GM06990 (cell line): ENCODE measurements at regions not wholly inside any gene's neighbourhood (a gene's known extent, or its start where the extent isn't known, plus 50 kb on each side); places are given as distances from the start of the nearest gene placed in this dataset.

ENCODE experiments used
- DNase-seq: peaks from one replicate; pipeline ENCODE4 v3.0.0-alpha.2; 2011; ENCODE audit not compliant: insufficient read length; ENCODE audit errors: extremely low read depth
- H3K27me3 ChIP-seq: replicated peaks from 2 replicates; pipeline ENCODE4 v1.6.0; 2011; ENCODE audit warnings: low read length; ENCODE audit not compliant: control insufficient read depth, insufficient read depth
- H3K36me3 ChIP-seq: 2 replicates; pipeline ENCODE4 v1.5.1; 2011; ENCODE audit warnings: low read length; ENCODE audit not compliant: control insufficient read depth, insufficient read depth
- H3K4me3 ChIP-seq: replicated peaks from 2 replicates; pipeline ENCODE4 v1.5.1; 2011; ENCODE audit warnings: low read depth, mild to moderate bottlenecking, control low read depth, low read length
- CTCF ChIP-seq: IDR thresholded peaks from 2 replicates; pipeline ENCODE4 v1.5.1; 2011; ENCODE audit warnings: low read length, control low read depth, mild to moderate bottlenecking, inconsistent platforms; ENCODE audit not compliant: insufficient read depth, poor library complexity, severe bottlenecking

- Histone ChIP-seq H3K4me3 (no peak overlapping the region), H3K27me3 (no peaks in the 10 kb centered on the region; the same call in 1 of the 2 replicates), H3K36me3 (no peaks in the 10 kb centered on the region)
- no peak for TF ChIP-seq CTCF
- DNase-seq = no peak
Observed at GRCh38 chr9:91148306-91148705, 213.4 kb downstream of the AUH start.

DNA sequence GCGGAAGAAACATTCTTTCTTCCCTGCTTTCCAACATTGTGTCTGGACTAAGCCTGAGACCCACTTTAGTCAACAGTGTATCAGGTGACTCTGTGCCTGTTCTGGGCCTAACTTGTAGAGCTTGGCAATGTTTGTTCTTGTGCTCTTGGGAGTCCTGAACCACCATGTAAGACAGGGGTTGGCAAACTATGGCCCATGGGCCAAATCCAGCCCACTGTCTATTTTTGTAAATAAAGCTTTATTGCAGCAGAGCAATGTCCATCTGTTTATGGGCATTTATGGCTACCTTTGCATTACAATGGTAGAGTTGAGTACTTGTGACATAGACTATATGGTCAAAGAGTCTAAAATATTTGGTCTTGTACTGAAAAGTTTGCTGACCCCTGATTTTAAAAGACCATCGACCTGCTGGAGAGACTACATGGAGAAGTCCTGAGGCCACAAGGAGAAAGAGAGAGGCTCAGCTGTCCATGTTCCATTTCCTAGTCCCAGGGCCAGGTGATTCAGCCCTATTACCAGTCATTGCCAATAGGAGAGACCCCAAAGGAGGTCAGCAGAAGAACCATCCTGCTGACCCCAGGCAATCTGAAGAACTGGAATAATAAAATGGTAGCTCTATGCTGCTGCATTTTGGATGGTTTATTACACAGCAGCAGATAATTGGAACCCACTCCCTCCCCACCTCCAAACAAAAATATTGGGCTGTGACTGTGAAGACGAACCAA, 211.3 kb downstream of the AUH start:
- no peak for TF ChIP-seq CTCF
- Histone ChIP-seq H3K27me3 (no peaks in the 10 kb centered on the region; the same call in 1 of the 2 replicates), H3K4me3 (no peak overlapping the region), H3K36me3 (no peaks in the 10 kb centered on the region)
- DNase-seq = no peak

DNA sequence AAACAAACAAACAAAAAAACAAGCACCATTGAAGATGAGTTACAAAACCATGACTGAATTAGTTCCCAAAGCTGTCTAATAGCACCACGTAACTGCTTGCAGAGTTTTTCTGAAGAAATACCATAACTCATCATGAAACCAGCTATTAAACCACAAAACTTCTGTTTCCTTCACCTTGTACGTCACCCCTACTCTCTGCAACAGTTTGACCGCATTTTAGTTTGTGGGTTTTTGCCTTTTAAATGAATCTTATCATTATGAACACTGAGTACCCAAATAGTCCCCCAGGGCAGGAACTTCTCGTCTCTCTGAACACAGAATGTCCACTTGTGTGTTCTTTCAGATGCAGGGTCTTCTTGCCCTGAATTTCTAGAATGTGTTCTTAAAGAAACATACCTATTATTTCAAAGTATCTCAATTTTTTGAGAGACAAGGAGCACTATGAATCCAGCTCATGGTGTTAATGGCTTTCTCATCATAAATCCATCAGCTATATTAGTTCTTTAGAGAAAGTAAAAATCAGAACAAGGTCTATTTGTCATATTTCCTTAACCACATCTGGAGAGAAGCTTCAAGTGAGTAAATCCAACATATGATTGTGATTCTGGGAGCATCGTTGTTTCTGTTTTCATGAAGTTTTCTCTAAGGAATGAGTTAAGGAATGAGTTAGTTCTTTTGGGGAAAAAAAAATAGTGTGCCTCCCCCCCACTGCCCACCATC, 210.6 kb downstream of the AUH start:
- TF ChIP-seq CTCF = no peak
- H3K36me3 ChIP-seq = no peaks in the 10 kb centered on the region
- peak; percentile 68 for DNase-seq
- H3K4me3 ChIP-seq = no peak overlapping the region
- no peaks in the 10 kb centered on the region; the same call in 1 of the 2 replicates for H3K27me3 ChIP-seq

GRCh38 chr9:91151718-91152095, 210.0 kb downstream of the AUH start:
- no peak overlapping the region for H3K4me3 ChIP-seq
- H3K36me3 ChIP-seq = no peaks in the 10 kb centered on the region
- no peak for DNase-seq
- H3K27me3 ChIP-seq = no peaks in the 10 kb centered on the region; the same call in 1 of the 2 replicates
- TF ChIP-seq CTCF = no peak

- no peak for DNase-seq
- no peaks in the 10 kb centered on the region; the same call in 1 of the 2 replicates for H3K27me3 ChIP-seq
- no peaks in the 10 kb centered on the region for H3K36me3 ChIP-seq
Observed at GRCh38 chr9:91154686-91155085, 207.0 kb downstream of the AUH start.

More at GRCh38 chr9:91154686-91155085, 207.0 kb downstream of the AUH start:
- TF ChIP-seq CTCF = no peak
- H3K4me3 ChIP-seq = no peak overlapping the region
